Heart left ventricle (tissue), 16 donors: ENCODE measurements at regions not wholly inside any gene's neighbourhood (a gene's known extent, or its start where the extent isn't known, plus 50 kb on each side); places are given as distances from the start of the nearest gene placed in this dataset.

Experiments
- ATAC-seq, 4 donors: fragments of 200-7000 bp; cut with Tn5 transposase; one replicate each; pipeline ENCODE4 v1.9.1; 2020 to 2022; ENCODE audit warnings: moderate library complexity in 4 of 4, mild to moderate bottlenecking in 3 of 4, moderate number of reproducible peaks in 1 of 4
- DNase-seq, 5 donors: peaks; one replicate each; pipeline ENCODE4 v3.0.0-alpha.2; 2020
- H3K27ac ChIP-seq, 12 donors: fragments of 200-600 bp; sonication (generic) in 4 of 12; one replicate each; pipeline versions ENCODE4 v1.5.0 to v1.8.0; 2016 to 2022; ENCODE audit warnings: mild to moderate bottlenecking in 2 of 12
- H3K27me3 ChIP-seq, 9 donors: fragments of 200-600 bp; sonication (generic) in 2 of 9; one replicate each; pipeline versions ENCODE4 v1.5.1 to v1.8.0; 2016 to 2022; ENCODE audit warnings: mild to moderate bottlenecking in 3 of 9
- H3K36me3 ChIP-seq, 9 donors: fragments of 200-600 bp; sonication (generic) in 2 of 9; one replicate each; pipeline versions ENCODE4 v1.5.0 to v1.8.0; 2018 to 2022; ENCODE audit warnings: mild to moderate bottlenecking in 2 of 9
- H3K4me1 ChIP-seq, 12 donors: fragments of 200-600 bp; sonication (generic) in 4 of 12; one replicate each; pipeline versions ENCODE4 v1.5.0 to v1.8.0; 2016 to 2022; ENCODE audit warnings: mild to moderate bottlenecking in 3 of 12
- H3K4me3 ChIP-seq, 12 donors: fragments of 200-600 bp; sonication (generic) in 4 of 12; one replicate each; pipeline versions ENCODE4 v1.5.0 to v1.8.0; 2017 to 2022; ENCODE audit warnings: mild to moderate bottlenecking in 9 of 12, moderate library complexity in 4 of 12
- H3K9me3 ChIP-seq, 12 donors: fragments of 200-600 bp; sonication (generic) in 4 of 12; one replicate each; pipeline versions ENCODE4 v1.5.0 to v1.8.0; 2016 to 2022; ENCODE audit warnings: mild to moderate bottlenecking in 1 of 12
- POLR2A ChIP-seq, 2 donors: fragments of 450-650 bp; IDR thresholded peaks; one replicate each; pipeline ENCODE4 v1.6.1; 2017; ENCODE audit warnings: antibody characterized with exemption in 2 of 2, mild to moderate bottlenecking in 2 of 2, moderate library complexity in 2 of 2
- WGBS, 4 donors: extraction: QIAGEN DNeasy Blood & Tissue Kit in 2 of 4; methylation state at CpG; one replicate each; pipeline versions ENCODE4 v1.1.5 to v1.1.7; 2013 to 2018; 5-methylcytosine and 5-hydroxymethylcytosine counted together
- intact Hi-C, 10 donors: fragments of 100-400 bp; cut with DNase I; formaldehyde crosslinking; loops; one replicate each; pipeline versions ENCODE4 v1.11.1 to v1.14.2; 2022
- TF ChIP-seq, protein P1 (sequence below), 12 donors: fragments of 200-600 bp; sonication (generic) in 4 of 12; IDR thresholded peaks; one replicate each; pipeline versions ENCODE4 v1.5.0 to v1.8.0; 2018 to 2022; ENCODE audit warnings: antibody characterized with exemption in 12 of 12, mild to moderate bottlenecking in 5 of 12
- donor health status: ischemic (EF 13 %, LVEDD 7.1; RV severe dilation, severe dysfunction).
- donor health status: healthy with polysubstance abuse.
- donor health status: DM: no; HTN: yes; CAD: no.
- donor health status: DM: no; HTN: no; CAD: no.
- donor health status: ischemic (EF 25% LVEDD 6.9; RV normal size, moderate dysfunction).
- donor health status: ischemic (EF 25% LVEDD 5.7; RV mildly dilated, moderate dysfunction).
- donor health status: healthy.
- donor health status: DM: yes; HTN: yes; CAD: no.
- donor health status: ischemic (EF 35%, LVEDD 5.7; RV mildly dilated, moderate dysfunction).
- donor health status: nonischemic (EF 11% LVEDD 7.7; RV severe dilation, severe dysfunction).
- donor health status: DM: yes; HTN: yes; CAD: no.
- donor health status: PGD.
- donor health status: ischemic (EF 29% LVEDD 5.4; RV normal size, mild dysfunction).
- donor health status: nonischemic (EF 23%, LVEDD 6.1; RV moderate dilation, normal function).

GRCh38 chr4:166628454-166628853, 605.8 kb downstream of the SPOCK3 start:
- Histone ChIP-seq H3K27me3 (no peaks in the 10 kb centered on the region), H3K4me1 (no peaks in the 10 kb centered on the region), H3K9me3 (peaks cover 0 to 3% (median 0%) of the 10 kb centered on the region in 12 donors), H3K36me3 (no peaks in the 10 kb centered on the region), H3K4me3 (no peak overlapping the region), H3K27ac (no peak overlapping the region)
- 50 to 79% (median 72%) methylated on average over 2 of the region's 2 CpGs for WGBS, 4 donors
- DNase-seq, result no peak
- TF ChIP-seq POLR2A (IDR thresholded peaks at IDR 0.05), result no peak
- TF ChIP-seq, protein P1, sequence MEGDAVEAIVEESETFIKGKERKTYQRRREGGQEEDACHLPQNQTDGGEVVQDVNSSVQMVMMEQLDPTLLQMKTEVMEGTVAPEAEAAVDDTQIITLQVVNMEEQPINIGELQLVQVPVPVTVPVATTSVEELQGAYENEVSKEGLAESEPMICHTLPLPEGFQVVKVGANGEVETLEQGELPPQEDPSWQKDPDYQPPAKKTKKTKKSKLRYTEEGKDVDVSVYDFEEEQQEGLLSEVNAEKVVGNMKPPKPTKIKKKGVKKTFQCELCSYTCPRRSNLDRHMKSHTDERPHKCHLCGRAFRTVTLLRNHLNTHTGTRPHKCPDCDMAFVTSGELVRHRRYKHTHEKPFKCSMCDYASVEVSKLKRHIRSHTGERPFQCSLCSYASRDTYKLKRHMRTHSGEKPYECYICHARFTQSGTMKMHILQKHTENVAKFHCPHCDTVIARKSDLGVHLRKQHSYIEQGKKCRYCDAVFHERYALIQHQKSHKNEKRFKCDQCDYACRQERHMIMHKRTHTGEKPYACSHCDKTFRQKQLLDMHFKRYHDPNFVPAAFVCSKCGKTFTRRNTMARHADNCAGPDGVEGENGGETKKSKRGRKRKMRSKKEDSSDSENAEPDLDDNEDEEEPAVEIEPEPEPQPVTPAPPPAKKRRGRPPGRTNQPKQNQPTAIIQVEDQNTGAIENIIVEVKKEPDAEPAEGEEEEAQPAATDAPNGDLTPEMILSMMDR (IDR thresholded peaks at IDR 0.05), result no peak
- ATAC-seq, result no peak
- intact Hi-C loops, result no loop called here

GRCh38 chr4:166635367-166635766, 598.9 kb downstream of the SPOCK3 start:
- no peaks in the 10 kb centered on the region for H3K27me3 ChIP-seq
- H3K27ac ChIP-seq, result no peak overlapping the region
- 78 to 88% (median 85%) methylated on average over 2 of the region's 2 CpGs for WGBS, 4 donors
- H3K36me3 ChIP-seq, result no peaks in the 10 kb centered on the region
- H3K4me1 ChIP-seq, result no peaks in the 10 kb centered on the region
- ATAC-seq (no peak), DNase-seq (no peak)
- TF ChIP-seq, protein P1 (IDR thresholded peaks at IDR 0.05), result no peak
- no peak for TF ChIP-seq POLR2A (IDR thresholded peaks at IDR 0.05)
- H3K4me3 ChIP-seq, result no peak overlapping the region
- intact Hi-C loops, result no loop called here
- peaks cover 0 to 11% (median 0%) of the 10 kb centered on the region in 12 donors for H3K9me3 ChIP-seq

DNA sequence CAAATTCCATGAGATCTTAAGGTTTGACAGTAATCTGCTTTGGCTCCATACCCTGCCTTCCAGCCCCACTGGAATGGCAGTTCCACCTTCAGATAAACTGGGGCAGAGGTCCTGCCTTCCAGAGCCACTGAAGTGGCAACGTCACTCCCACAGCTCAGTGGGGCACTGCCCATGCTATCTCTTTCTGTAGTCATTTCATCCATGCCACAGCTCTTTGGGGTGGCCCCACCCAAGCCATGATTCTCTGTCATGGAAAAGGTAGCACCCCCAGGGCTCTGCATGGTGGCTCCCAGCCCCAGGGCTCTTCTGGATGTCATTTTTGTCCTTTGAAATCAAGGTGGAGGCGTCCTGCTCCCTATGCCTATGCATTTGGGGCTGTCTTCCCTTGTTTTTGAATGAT, 596.5 kb downstream of the SPOCK3 start:
- H3K9me3 ChIP-seq, result peaks cover 0 to 11% (median 0%) of the 10 kb centered on the region in 12 donors
- WGBS, 4 donors, result 34 to 68% (median 62%) methylated on average over 2 of the region's 2 CpGs
- no peak overlapping the region for H3K27ac ChIP-seq
- ATAC-seq (no peak), DNase-seq (no peak)
- no peaks in the 10 kb centered on the region for H3K27me3 ChIP-seq
- TF ChIP-seq, protein P1 (IDR thresholded peaks at IDR 0.05), result no peak
- TF ChIP-seq POLR2A (IDR thresholded peaks at IDR 0.05), result no peak
- H3K4me3 ChIP-seq, result no peak overlapping the region
- H3K4me1 ChIP-seq, result no peaks in the 10 kb centered on the region
- no peaks in the 10 kb centered on the region for H3K36me3 ChIP-seq
- intact Hi-C loops, result no loop called here

DNA sequence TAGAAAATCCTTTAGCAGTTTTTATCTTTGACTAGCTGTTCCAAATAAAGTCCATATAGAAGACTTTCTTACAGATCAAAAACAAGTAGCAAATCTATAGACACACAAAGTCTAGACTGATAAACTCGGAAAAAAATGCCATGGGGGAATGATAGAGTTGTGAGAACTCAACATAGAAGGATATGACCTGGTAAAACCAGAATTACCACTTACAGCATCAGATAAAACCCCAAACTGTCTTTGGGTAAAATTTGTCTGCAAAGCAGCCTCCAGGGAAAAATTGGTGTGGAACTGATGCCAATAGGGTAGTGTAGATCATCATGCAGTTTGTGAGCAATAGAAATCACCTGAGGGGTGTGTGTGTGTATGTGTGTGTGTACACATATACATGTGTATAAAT, 579.1 kb downstream of the SPOCK3 start:
- Histone ChIP-seq H3K36me3 (no peaks in the 10 kb centered on the region), H3K27ac (no peak overlapping the region), H3K4me1 (no peaks in the 10 kb centered on the region), H3K4me3 (no peak overlapping the region), H3K9me3 (peaks cover 0 to 3% (median 0%) of the 10 kb centered on the region in 12 donors), H3K27me3 (no peaks in the 10 kb centered on the region)
- WGBS, 4 donors, result 48 to 69% (median 61%) methylated on average over 1 of the region's 1 CpG
- intact Hi-C loops, result no loop called here
- DNase-seq, result no peak
- TF ChIP-seq POLR2A (IDR thresholded peaks at IDR 0.05), result no peak
- TF ChIP-seq, protein P1 (IDR thresholded peaks at IDR 0.05), result no peak
- ATAC-seq, result no peak
